ENCODE measurements at regions not wholly inside any gene's neighbourhood (a gene's known extent, or its start where the extent isn't known, plus 50 kb on each side); places are given as distances from the start of the nearest gene placed in this dataset.

DNA sequence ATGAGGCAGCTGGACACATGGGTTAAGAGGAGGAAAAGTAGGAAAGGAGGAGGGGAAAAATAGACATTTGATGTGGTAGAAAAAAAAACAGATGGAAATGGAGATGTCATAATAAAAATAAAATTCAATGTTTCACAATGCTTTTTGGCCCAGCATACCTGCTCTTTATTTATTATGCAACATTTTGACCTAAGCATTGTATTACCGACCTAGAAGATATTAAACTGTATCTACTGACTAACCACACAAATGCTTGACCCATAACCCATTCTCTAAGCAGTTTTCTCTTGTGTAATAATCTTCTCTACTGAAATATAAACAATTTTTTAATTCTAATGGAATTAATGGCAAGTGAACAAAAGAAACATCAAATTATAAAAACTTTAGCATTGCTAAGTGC, 362.3 kb downstream of the FBXO15 start:
- no peaks in the 10 kb centered on the region for H3K79me2 ChIP-seq
- DNase-seq (ENCODE audit: low spot score): no peak
- H3K4me1 ChIP-seq (ENCODE audit: insufficient read depth): no peaks in the 10 kb centered on the region
- H3K9me3 ChIP-seq (ENCODE audit: low read depth): no peaks in the 10 kb centered on the region
- H3K9me2 ChIP-seq (replicated peaks; ENCODE audit: insufficient read depth): no peaks in the 10 kb centered on the region
- no peak overlapping the region for H3K27ac ChIP-seq
- no peak for TF ChIP-seq EZH2 (IDR thresholded peaks at IDR 0.05; ENCODE audit: borderline replicate concordance)
- TF ChIP-seq, protein P1, sequence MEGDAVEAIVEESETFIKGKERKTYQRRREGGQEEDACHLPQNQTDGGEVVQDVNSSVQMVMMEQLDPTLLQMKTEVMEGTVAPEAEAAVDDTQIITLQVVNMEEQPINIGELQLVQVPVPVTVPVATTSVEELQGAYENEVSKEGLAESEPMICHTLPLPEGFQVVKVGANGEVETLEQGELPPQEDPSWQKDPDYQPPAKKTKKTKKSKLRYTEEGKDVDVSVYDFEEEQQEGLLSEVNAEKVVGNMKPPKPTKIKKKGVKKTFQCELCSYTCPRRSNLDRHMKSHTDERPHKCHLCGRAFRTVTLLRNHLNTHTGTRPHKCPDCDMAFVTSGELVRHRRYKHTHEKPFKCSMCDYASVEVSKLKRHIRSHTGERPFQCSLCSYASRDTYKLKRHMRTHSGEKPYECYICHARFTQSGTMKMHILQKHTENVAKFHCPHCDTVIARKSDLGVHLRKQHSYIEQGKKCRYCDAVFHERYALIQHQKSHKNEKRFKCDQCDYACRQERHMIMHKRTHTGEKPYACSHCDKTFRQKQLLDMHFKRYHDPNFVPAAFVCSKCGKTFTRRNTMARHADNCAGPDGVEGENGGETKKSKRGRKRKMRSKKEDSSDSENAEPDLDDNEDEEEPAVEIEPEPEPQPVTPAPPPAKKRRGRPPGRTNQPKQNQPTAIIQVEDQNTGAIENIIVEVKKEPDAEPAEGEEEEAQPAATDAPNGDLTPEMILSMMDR (IDR thresholded peaks at IDR 0.05; ENCODE audit: poor library complexity): no peak
- TF ChIP-seq EZH2phosphoT487 (IDR thresholded peaks at IDR 0.05; ENCODE audit: low read depth, severe bottlenecking, unreplicated experiment): no peak
- H3K4me2 ChIP-seq: no peak overlapping the region
- no peaks in the 10 kb centered on the region for H3K27me3 ChIP-seq
- no peaks in the 10 kb centered on the region for H3K36me3 ChIP-seq (replicated peaks; ENCODE audit: insufficient read depth, low read depth)
- H2AFZ ChIP-seq: no peak overlapping the region
- no peaks in the 10 kb centered on the region for H4K20me1 ChIP-seq (ENCODE audit: insufficient read depth, poor library complexity, severe bottlenecking)
- H3K4me3 ChIP-seq: no peak overlapping the region
- WGBS (ENCODE audit: low lambda C conversion rate, missing lambda C conversion rate): 63% methylated on average over 1 of the region's 1 CpG

DNA sequence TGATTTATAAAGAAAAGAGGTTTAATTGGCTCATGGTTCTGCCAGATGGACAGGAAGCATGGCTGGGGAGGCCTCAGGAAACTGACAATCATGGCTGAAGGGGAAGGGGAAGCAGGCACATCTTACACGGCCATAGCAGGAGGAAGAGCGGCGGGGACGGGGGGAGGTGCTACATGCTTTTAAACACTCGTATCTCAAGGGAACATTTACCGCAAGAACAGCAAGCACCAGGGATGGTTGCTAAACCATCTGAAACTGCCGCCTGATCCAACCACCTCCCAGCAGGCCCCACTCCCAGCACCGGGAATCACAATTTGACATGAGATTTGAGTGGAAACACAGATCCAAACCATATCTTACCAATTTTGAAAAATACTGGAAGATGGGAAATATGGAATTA, 362.8 kb downstream of the FBXO15 start:
- H3K4me1 ChIP-seq (ENCODE audit: insufficient read depth): no peaks in the 10 kb centered on the region
- WGBS (ENCODE audit: low lambda C conversion rate, missing lambda C conversion rate): 91% methylated on average over 8 of the region's 8 CpGs
- H3K4me3 ChIP-seq: no peak overlapping the region

DNA sequence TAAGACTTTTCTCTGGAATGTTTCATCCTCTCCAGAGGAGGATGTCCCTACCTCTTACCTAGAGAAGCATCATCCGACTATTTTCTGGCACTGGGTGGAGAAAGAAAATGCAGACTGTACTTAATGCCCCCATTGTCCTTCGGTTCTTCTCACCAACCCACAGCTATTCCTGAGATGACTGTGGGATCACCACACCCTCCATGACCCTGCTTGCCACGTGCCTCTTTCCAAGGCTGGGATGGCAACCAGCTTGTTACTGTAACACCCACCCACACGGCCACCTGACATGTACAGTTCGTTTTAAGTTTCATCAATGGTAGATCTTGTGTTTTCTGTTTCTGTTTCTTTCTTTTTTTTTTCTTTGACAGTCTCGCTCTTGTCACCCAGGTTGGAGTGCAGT, 365.2 kb downstream of the FBXO15 start:
- H3K9me3 ChIP-seq (ENCODE audit: low read depth): no peaks in the 10 kb centered on the region
- no peaks in the 10 kb centered on the region for H3K9me2 ChIP-seq (replicated peaks; ENCODE audit: insufficient read depth)
- H2AFZ ChIP-seq: no peak overlapping the region

More for the DNA sequence above, 362.8 kb downstream of the FBXO15 start:
- Histone ChIP-seq H2AFZ (no peak overlapping the region), H3K79me2 (no peaks in the 10 kb centered on the region), H4K20me1 (ENCODE audit: insufficient read depth, poor library complexity, severe bottlenecking) (no peaks in the 10 kb centered on the region), H3K9me3 (ENCODE audit: low read depth) (no peaks in the 10 kb centered on the region), H3K27me3 (no peaks in the 10 kb centered on the region), H3K4me2 (no peak overlapping the region), H3K36me3 (replicated peaks; ENCODE audit: insufficient read depth, low read depth) (no peaks in the 10 kb centered on the region), H3K9me2 (replicated peaks; ENCODE audit: insufficient read depth) (no peaks in the 10 kb centered on the region), H3K27ac (no peak overlapping the region)
- TF ChIP-seq, protein P1 (IDR thresholded peaks at IDR 0.05; ENCODE audit: poor library complexity): no peak
- no peak for DNase-seq (ENCODE audit: low spot score)

More for the DNA sequence above, 365.2 kb downstream of the FBXO15 start:
- Histone ChIP-seq H3K79me2 (no peaks in the 10 kb centered on the region), H4K20me1 (ENCODE audit: insufficient read depth, poor library complexity, severe bottlenecking) (no peaks in the 10 kb centered on the region), H3K4me3 (no peak overlapping the region), H3K27ac (no peak overlapping the region), H3K4me2 (no peak overlapping the region), H3K4me1 (ENCODE audit: insufficient read depth) (no peaks in the 10 kb centered on the region), H3K36me3 (replicated peaks; ENCODE audit: insufficient read depth, low read depth) (no peaks in the 10 kb centered on the region), H3K27me3 (no peaks in the 10 kb centered on the region)
- WGBS (ENCODE audit: low lambda C conversion rate, missing lambda C conversion rate): 89% methylated on average over 6 of the region's 6 CpGs
- no peak for DNase-seq (ENCODE audit: low spot score)
- TF ChIP-seq EZH2 (IDR thresholded peaks at IDR 0.05; ENCODE audit: borderline replicate concordance) (no peak), EZH2phosphoT487 (IDR thresholded peaks at IDR 0.05; ENCODE audit: low read depth, severe bottlenecking, unreplicated experiment) (no peak)
- TF ChIP-seq, protein P1 (IDR thresholded peaks at IDR 0.05; ENCODE audit: poor library complexity): no peak

Measured in hepatocyte (in vitro differentiated cells).